Keratinocyte (primary cell): ENCODE measurements at regions not wholly inside any gene's neighbourhood (a gene's known extent, or its start where the extent isn't known, plus 50 kb on each side); places are given as distances from the start of the nearest gene placed in this dataset.

Experiments
- DNase-seq: peaks from one replicate; pipeline ENCODE4 v3.0.0-alpha.2; 2011; ENCODE audit warnings: low read depth, missing footprints, low spot score
- FAIRE-seq: peaks from 2 replicates; lab custom pipeline; 2011; peaks lifted over from hg19 to GRCh38; lab: Jason Lieb, UNC
- H2AFZ ChIP-seq: 2 replicates; pipeline ENCODE4 v1.6.0; 2012; ENCODE audit warnings: low read length, control low read depth, inconsistent platforms; ENCODE audit not compliant: control insufficient read depth
- H3K27ac ChIP-seq: 2 replicates; pipeline ENCODE4 v1.5.1; 2011; ENCODE audit warnings: low read length; ENCODE audit not compliant: control insufficient read depth, insufficient read depth
- H3K27me3 ChIP-seq: 3 replicates; pipeline ENCODE4 v1.6.0; 2011; ENCODE audit warnings: low read length; ENCODE audit not compliant: control insufficient read depth, insufficient read depth; ENCODE audit errors: extremely low read depth
- H3K36me3 ChIP-seq, 2 experiments: 2 replicates in 1 of 2; 3 replicates in 1 of 2; pipeline ENCODE4 v1.5.1; 2011; ENCODE audit warnings: low read length in 2 of 2, mild to moderate bottlenecking in 1 of 2; ENCODE audit not compliant: control insufficient read depth in 2 of 2, insufficient read depth in 2 of 2; ENCODE audit errors: extremely low read depth in 1 of 2
- H3K4me1 ChIP-seq: 3 replicates; pipeline ENCODE4 v1.5.1; 2011; ENCODE audit warnings: low read length; ENCODE audit not compliant: control insufficient read depth, insufficient read depth; ENCODE audit errors: extremely low read depth
- H3K4me2 ChIP-seq: 3 replicates; pipeline ENCODE4 v1.6.0; 2011; ENCODE audit warnings: low read depth, low read length; ENCODE audit not compliant: control insufficient read depth, insufficient read depth; ENCODE audit errors: extremely low read depth
- H3K4me3 ChIP-seq, 3 experiments: fragments of 200-600 bp in 1 of 3; sonication (generic) in 1 of 3; 2 replicates in 2 of 3; 3 replicates in 1 of 3; pipeline ENCODE4 v1.5.1; 2011 to 2016; ENCODE audit warnings: low read length in 3 of 3, mild to moderate bottlenecking in 3 of 3, control low read depth in 2 of 3, inconsistent platforms in 1 of 3, low read depth in 1 of 3, mixed read lengths in 1 of 3, mixed run types in 1 of 3, moderate library complexity in 1 of 3; ENCODE audit not compliant: control insufficient read depth in 2 of 3, insufficient read depth in 2 of 3; ENCODE audit errors: extremely low read depth in 1 of 3
- H3K79me2 ChIP-seq: 2 replicates; pipeline ENCODE4 v1.6.0; 2012; ENCODE audit warnings: low read length; ENCODE audit not compliant: control insufficient read depth, insufficient read depth
- H3K9ac ChIP-seq: 3 replicates; pipeline ENCODE4 v1.6.0; 2011; ENCODE audit warnings: low read length; ENCODE audit not compliant: control insufficient read depth, insufficient read depth; ENCODE audit errors: extremely low read depth
- H3K9me1 ChIP-seq: 3 replicates; pipeline ENCODE4 v1.6.0; 2011; ENCODE audit warnings: low read length; ENCODE audit not compliant: control insufficient read depth, insufficient read depth; ENCODE audit errors: extremely low read depth
- H3K9me3 ChIP-seq: 2 replicates; pipeline ENCODE4 v1.5.1; 2012; ENCODE audit warnings: low read depth, low read length; ENCODE audit not compliant: control insufficient read depth
- H4K20me1 ChIP-seq: 3 replicates; pipeline ENCODE4 v1.6.0; 2011; ENCODE audit warnings: low read length; ENCODE audit not compliant: control insufficient read depth, insufficient read depth; ENCODE audit errors: extremely low read depth
- EZH2 ChIP-seq: IDR thresholded peaks from one replicate; pipeline ENCODE4 v1.6.1; 2012; ENCODE audit warnings: inconsistent platforms, mild to moderate bottlenecking, low read length, moderate library complexity
- dilution Hi-C: fragments of 300-500 bp; cut with MboI; formaldehyde crosslinking; loops from one replicate; pipeline ENCODE4 v1.7.0; 2020; ENCODE audit warnings: low sequenced_read_pairs; ENCODE audit not compliant: extremely low pct_ligation_motif_present
- TF ChIP-seq, protein P1 (sequence below), 3 experiments: IDR thresholded peaks in 1 of 3; conservative IDR thresholded peaks in 1 of 3; optimal IDR thresholded peaks in 1 of 3; 2 replicates in 2 of 3; 3 replicates in 1 of 3; pipeline versions ENCODE3 to v1.5.1; 2011; ENCODE audit warnings: low read length in 3 of 3, mild to moderate bottlenecking in 3 of 3, moderate library complexity in 2 of 3, control low read depth in 1 of 3, inconsistent platforms in 1 of 3; ENCODE audit not compliant: insufficient read depth in 2 of 3; ENCODE audit errors: extremely low read depth in 1 of 3

DNA sequence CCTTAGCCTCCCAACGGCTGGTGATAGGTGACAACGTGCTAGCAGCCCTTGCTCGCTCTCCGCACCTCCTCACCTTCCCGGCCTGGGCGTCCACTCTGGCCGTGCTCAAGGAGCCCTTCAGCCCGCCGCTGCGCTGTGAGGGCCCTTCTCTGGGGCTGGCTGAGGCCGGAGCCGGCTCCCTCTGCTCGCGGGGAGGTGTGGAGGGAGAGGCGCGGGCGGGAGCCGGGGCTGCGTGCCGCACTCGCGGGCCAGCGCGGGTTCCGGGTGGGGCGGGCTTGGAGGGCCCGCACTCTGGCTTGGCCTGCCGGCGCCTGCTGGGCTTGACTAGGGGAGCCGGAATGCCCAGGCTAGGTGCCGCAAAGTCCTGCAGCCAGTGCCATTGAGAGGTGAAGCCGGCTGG, 131.1 kb downstream of the CCER1 start:
- DNase-seq (no peak), FAIRE-seq (no peak)
- no peaks in the 10 kb centered on the region for H3K27me3 ChIP-seq
- H3K4me1 ChIP-seq: peaks cover 4% of the 10 kb centered on the region
- no peak overlapping the region for H3K4me2 ChIP-seq
- H3K9ac ChIP-seq: no peak overlapping the region
- no peaks in the 10 kb centered on the region for H3K36me3 ChIP-seq
- dilution Hi-C loops: no loop called here
- H3K9me3 ChIP-seq: no peaks in the 10 kb centered on the region
- no peak overlapping the region for H3K4me3 ChIP-seq
- no peaks in the 10 kb centered on the region for H3K79me2 ChIP-seq
- H4K20me1 ChIP-seq: no peaks in the 10 kb centered on the region
- H3K27ac ChIP-seq: no peak overlapping the region
- no peak for TF ChIP-seq EZH2
- TF ChIP-seq, protein P1, sequence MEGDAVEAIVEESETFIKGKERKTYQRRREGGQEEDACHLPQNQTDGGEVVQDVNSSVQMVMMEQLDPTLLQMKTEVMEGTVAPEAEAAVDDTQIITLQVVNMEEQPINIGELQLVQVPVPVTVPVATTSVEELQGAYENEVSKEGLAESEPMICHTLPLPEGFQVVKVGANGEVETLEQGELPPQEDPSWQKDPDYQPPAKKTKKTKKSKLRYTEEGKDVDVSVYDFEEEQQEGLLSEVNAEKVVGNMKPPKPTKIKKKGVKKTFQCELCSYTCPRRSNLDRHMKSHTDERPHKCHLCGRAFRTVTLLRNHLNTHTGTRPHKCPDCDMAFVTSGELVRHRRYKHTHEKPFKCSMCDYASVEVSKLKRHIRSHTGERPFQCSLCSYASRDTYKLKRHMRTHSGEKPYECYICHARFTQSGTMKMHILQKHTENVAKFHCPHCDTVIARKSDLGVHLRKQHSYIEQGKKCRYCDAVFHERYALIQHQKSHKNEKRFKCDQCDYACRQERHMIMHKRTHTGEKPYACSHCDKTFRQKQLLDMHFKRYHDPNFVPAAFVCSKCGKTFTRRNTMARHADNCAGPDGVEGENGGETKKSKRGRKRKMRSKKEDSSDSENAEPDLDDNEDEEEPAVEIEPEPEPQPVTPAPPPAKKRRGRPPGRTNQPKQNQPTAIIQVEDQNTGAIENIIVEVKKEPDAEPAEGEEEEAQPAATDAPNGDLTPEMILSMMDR (optimal IDR thresholded peaks at IDR 0.05 in 1 of 3, IDR thresholded peaks at IDR 0.05 in 1 of 3, conservative IDR thresholded peaks at IDR 0.05 in 1 of 3; ENCODE audit: extremely low read depth in 1 of 3, insufficient read depth in 2 of 3, low read length in 3 of 3): no peak
- H3K9me1 ChIP-seq: no peaks in the 10 kb centered on the region
- no peak overlapping the region for H2AFZ ChIP-seq

DNA sequence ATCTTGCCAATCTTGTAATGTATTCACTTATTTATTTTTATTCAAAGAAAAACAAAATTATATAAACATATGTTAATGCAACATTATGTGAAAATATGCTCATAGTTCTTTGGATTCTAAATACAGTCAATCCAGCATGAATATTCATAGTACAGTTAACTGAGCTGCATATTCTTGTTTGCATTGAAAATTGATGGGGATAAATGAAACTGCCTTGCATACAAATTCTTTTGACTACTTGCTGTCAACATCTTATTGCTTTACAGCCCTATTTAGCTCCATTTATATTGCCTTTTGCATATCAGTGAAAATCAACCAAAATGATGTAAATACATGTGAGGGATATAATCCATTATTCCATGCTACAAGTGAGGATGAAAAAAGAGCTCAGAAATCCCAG, 135.3 kb downstream of the CCER1 start:
- H2AFZ ChIP-seq: no peak overlapping the region
- H3K4me3 ChIP-seq: no peak overlapping the region
- H4K20me1 ChIP-seq: no peaks in the 10 kb centered on the region
- H3K4me1 ChIP-seq: peaks cover 11% of the 10 kb centered on the region
- no peaks in the 10 kb centered on the region for H3K27me3 ChIP-seq
- DNase-seq: no peak
- no peak overlapping the region for H3K4me2 ChIP-seq
- TF ChIP-seq, protein P1 (optimal IDR thresholded peaks at IDR 0.05 in 1 of 3, IDR thresholded peaks at IDR 0.05 in 1 of 3, conservative IDR thresholded peaks at IDR 0.05 in 1 of 3; ENCODE audit: extremely low read depth in 1 of 3, insufficient read depth in 2 of 3, low read length in 3 of 3): no peak
- no peak for TF ChIP-seq EZH2
- H3K79me2 ChIP-seq: no peaks in the 10 kb centered on the region
- dilution Hi-C loops: no loop called here
- H3K9ac ChIP-seq: no peak overlapping the region
- H3K36me3 ChIP-seq: no peaks in the 10 kb centered on the region
- no peak for FAIRE-seq
- no peaks in the 10 kb centered on the region for H3K9me3 ChIP-seq
- H3K27ac ChIP-seq: no peak overlapping the region
- H3K9me1 ChIP-seq: no peaks in the 10 kb centered on the region
